ENCODE measurements at regions not wholly inside any gene's neighbourhood (a gene's known extent, or its start where the extent isn't known, plus 50 kb on each side); places are given as distances from the start of the nearest gene placed in this dataset.

GRCh38 chr16:85354686-85355514 is 242.6 kb upstream of the CIBAR2 start:
- H3K27me3 Mint-ChIP-seq (ENCODE audit: low read depth in 3 of 3), result peaks cover 1 to 13% (median 5%) of the 10 kb centered on the region in 3 donors
- Histone ChIP-seq H3K27me3 (ENCODE audit: control insufficient read depth in 2 of 2, insufficient read depth in 2 of 2, low read length in 2 of 2) (no peaks in the 10 kb centered on the region), H3K4me1 (ENCODE audit: control insufficient read depth in 1 of 2, insufficient read depth in 2 of 2, low read length in 2 of 2) (no peaks in the 10 kb centered on the region), H3K27ac (ENCODE audit: low read depth in 1 of 2, low read length in 2 of 2) (no peak overlapping the region), H3K79me2 (ENCODE audit: insufficient read depth, low read length) (no peaks in the 10 kb centered on the region), H3K9me3 (replicated peaks in 1 of 2; ENCODE audit: control insufficient read depth in 1 of 2, insufficient read depth in 1 of 2, low read length in 2 of 2) (peaks cover 5 to 6% of the 10 kb centered on the region in 2 donors), H3K9ac (ENCODE audit: insufficient read depth, low read length, poor library complexity, severe bottlenecking) (no peak overlapping the region), H3K4me2 (replicated peaks; ENCODE audit: extremely low read depth, low read length, poor library complexity, severe bottlenecking) (no peak overlapping the region), H4K20me1 (ENCODE audit: insufficient read depth, low read length) (no peaks in the 10 kb centered on the region), H3K36me3 (replicated peaks in 1 of 2; ENCODE audit: control insufficient read depth in 1 of 2, insufficient read depth in 2 of 2, low read length in 2 of 2) (no peaks in the 10 kb centered on the region), H3K4me3 (replicated peaks in 1 of 3; ENCODE audit: low read depth in 2 of 3, low read length in 3 of 3) (no peak overlapping the region), H2AFZ (ENCODE audit: insufficient read depth, low read depth, low read length, poor library complexity, severe bottlenecking) (no peak overlapping the region)
- no peaks in the 10 kb centered on the region for H3K36me3 Mint-ChIP-seq
- no peak for DNase-seq
- intact Hi-C loops (cut with micrococcal nuclease), result no loop called here
- no peaks in the 10 kb centered on the region for H3K4me1 Mint-ChIP-seq
- peaks cover 0 to 7% (median 4%) of the 10 kb centered on the region in 7 donors for H3K9me3 Mint-ChIP-seq
- H3K27ac Mint-ChIP-seq, result no peak overlapping the region
- WGBS (ENCODE audit: insufficient coverage), result 36% methylated on average over 11 of the region's 20 CpGs
- H3K4me3 Mint-ChIP-seq, result no peak overlapping the region
- no peak for TF ChIP-seq CTCF (IDR thresholded peaks at IDR 0.05)

GRCh38 chr16:85355515-85355837 is 243.2 kb upstream of the CIBAR2 start:
- H3K9me3 ChIP-seq (replicated peaks in 1 of 2; ENCODE audit: control insufficient read depth in 1 of 2, insufficient read depth in 1 of 2, low read length in 2 of 2), result peaks cover 5 to 6% of the 10 kb centered on the region in 2 donors
- H3K79me2 ChIP-seq (ENCODE audit: insufficient read depth, low read length), result no peaks in the 10 kb centered on the region
- H3K4me1 Mint-ChIP-seq, result no peaks in the 10 kb centered on the region
- no peak overlapping the region for H3K27ac Mint-ChIP-seq
- no peak overlapping the region for H3K4me3 Mint-ChIP-seq
- H3K9me3 Mint-ChIP-seq, result peaks cover 0 to 7% (median 4%) of the 10 kb centered on the region in 7 donors
- no peaks in the 10 kb centered on the region for H3K4me1 ChIP-seq (ENCODE audit: control insufficient read depth in 1 of 2, insufficient read depth in 2 of 2, low read length in 2 of 2)
- no peak overlapping the region for H3K4me3 ChIP-seq (replicated peaks in 1 of 3; ENCODE audit: low read depth in 2 of 3, low read length in 3 of 3)
- H3K36me3 ChIP-seq (replicated peaks in 1 of 2; ENCODE audit: control insufficient read depth in 1 of 2, insufficient read depth in 2 of 2, low read length in 2 of 2), result no peaks in the 10 kb centered on the region
- H3K27ac ChIP-seq (ENCODE audit: low read depth in 1 of 2, low read length in 2 of 2), result no peak overlapping the region
- intact Hi-C loops (cut with micrococcal nuclease), result no loop called here
- no peak for TF ChIP-seq CTCF (IDR thresholded peaks at IDR 0.05)
- peaks cover 1 to 13% (median 5%) of the 10 kb centered on the region in 3 donors for H3K27me3 Mint-ChIP-seq (ENCODE audit: low read depth in 3 of 3)
- H3K4me2 ChIP-seq (replicated peaks; ENCODE audit: extremely low read depth, low read length, poor library complexity, severe bottlenecking), result no peak overlapping the region
- no peaks in the 10 kb centered on the region for H3K27me3 ChIP-seq (ENCODE audit: control insufficient read depth in 2 of 2, insufficient read depth in 2 of 2, low read length in 2 of 2)
- no peak overlapping the region for H3K9ac ChIP-seq (ENCODE audit: insufficient read depth, low read length, poor library complexity, severe bottlenecking)
- H2AFZ ChIP-seq (ENCODE audit: insufficient read depth, low read depth, low read length, poor library complexity, severe bottlenecking), result no peak overlapping the region
- 93% methylated on average over 3 of the region's 7 CpGs for WGBS (ENCODE audit: insufficient coverage)
- H4K20me1 ChIP-seq (ENCODE audit: insufficient read depth, low read length), result no peaks in the 10 kb centered on the region
- DNase-seq, result no peak
- no peaks in the 10 kb centered on the region for H3K36me3 Mint-ChIP-seq

Data from CD14-positive monocyte (primary cell).